ENCODE measurements at regions not wholly inside any gene's neighbourhood (a gene's known extent, or its start where the extent isn't known, plus 50 kb on each side); places are given as distances from the start of the nearest gene placed in this dataset.

DNA sequence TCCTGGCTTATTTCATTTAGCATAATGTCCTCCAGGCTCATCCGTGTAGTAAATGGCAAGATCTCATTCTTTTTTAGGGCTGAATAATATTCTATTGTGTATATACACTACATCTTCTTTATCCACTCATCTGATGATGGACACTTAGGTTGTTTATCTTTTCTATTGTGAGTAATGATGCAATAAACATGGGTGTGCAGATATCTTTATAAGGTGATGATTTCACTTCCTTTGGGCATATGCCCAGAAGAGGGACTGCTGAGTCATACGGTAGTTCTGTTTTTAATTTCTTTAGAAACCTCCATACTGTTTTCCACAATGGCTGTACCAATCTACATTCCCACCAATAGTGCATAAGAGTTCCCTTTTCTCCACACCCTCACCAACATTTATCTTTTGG is 317.6 kb upstream of the CNKSR2 start:
- no peaks in the 10 kb centered on the region for H3K36me3 ChIP-seq (replicated peaks; ENCODE audit: low read depth, low read length)
- no peak for TF ChIP-seq EZH2phosphoT487 (IDR thresholded peaks at IDR 0.05; ENCODE audit: low read depth)
- TF ChIP-seq, protein P1, sequence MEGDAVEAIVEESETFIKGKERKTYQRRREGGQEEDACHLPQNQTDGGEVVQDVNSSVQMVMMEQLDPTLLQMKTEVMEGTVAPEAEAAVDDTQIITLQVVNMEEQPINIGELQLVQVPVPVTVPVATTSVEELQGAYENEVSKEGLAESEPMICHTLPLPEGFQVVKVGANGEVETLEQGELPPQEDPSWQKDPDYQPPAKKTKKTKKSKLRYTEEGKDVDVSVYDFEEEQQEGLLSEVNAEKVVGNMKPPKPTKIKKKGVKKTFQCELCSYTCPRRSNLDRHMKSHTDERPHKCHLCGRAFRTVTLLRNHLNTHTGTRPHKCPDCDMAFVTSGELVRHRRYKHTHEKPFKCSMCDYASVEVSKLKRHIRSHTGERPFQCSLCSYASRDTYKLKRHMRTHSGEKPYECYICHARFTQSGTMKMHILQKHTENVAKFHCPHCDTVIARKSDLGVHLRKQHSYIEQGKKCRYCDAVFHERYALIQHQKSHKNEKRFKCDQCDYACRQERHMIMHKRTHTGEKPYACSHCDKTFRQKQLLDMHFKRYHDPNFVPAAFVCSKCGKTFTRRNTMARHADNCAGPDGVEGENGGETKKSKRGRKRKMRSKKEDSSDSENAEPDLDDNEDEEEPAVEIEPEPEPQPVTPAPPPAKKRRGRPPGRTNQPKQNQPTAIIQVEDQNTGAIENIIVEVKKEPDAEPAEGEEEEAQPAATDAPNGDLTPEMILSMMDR (IDR thresholded peaks at IDR 0.05; ENCODE audit: low read depth, low read length), result no peak
- H3K9me3 ChIP-seq (ENCODE audit: insufficient read depth, low read length), result no peaks in the 10 kb centered on the region
- H3K4me2 ChIP-seq (ENCODE audit: low read length), result no peak overlapping the region
- H3K27me3 ChIP-seq (ENCODE audit: low read depth, low read length), result no peaks in the 10 kb centered on the region
- H3K27ac ChIP-seq (ENCODE audit: low read length), result no peak overlapping the region
- no peak overlapping the region for H3K4me3 ChIP-seq (ENCODE audit: low read length)
- H2AFZ ChIP-seq (ENCODE audit: low read depth, low read length), result no peak overlapping the region
- H3K9ac ChIP-seq (ENCODE audit: low read length), result no peak overlapping the region
- H4K20me1 ChIP-seq (ENCODE audit: insufficient read depth, low read length), result no peaks in the 10 kb centered on the region
- 0 out of 2 replicates have a peak, but pooled peaks cover 2% of the 10 kb centered on the region for H3K4me1 ChIP-seq (ENCODE audit: low read length)
- H3K79me2 ChIP-seq (ENCODE audit: low read length), result no peaks in the 10 kb centered on the region

DNA sequence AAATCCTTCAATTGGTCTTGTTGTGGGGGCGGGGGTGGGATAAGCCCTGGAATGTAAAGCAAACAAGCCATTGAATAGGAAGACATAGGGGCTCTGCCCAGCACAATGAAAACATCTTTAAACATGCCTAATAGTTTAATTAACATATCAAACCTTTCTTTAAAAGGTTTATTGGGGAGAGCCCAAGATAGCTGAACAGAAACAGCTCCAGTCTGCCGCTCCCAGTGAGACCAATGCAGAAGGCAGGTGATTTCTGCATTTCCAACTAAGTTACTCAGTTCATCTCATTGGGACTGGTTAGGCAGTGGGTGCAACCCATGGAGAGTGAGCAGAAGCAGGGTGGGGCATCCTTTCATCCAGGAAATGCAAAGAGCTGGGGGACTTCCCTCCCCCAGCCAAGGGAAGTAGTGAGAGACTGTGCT is 327.2 kb upstream of the CNKSR2 start:
- Histone ChIP-seq H3K36me3 (replicated peaks; ENCODE audit: low read depth, low read length) (no peaks in the 10 kb centered on the region), H3K9ac (ENCODE audit: low read length) (no peak overlapping the region), H3K4me3 (ENCODE audit: low read length) (no peak overlapping the region), H3K4me2 (ENCODE audit: low read length) (no peak overlapping the region), H4K20me1 (ENCODE audit: insufficient read depth, low read length) (no peaks in the 10 kb centered on the region), H3K27ac (ENCODE audit: low read length) (no peak overlapping the region), H3K9me3 (ENCODE audit: insufficient read depth, low read length) (no peaks in the 10 kb centered on the region), H3K27me3 (ENCODE audit: low read depth, low read length) (no peaks in the 10 kb centered on the region), H2AFZ (ENCODE audit: low read depth, low read length) (no peak overlapping the region), H3K79me2 (ENCODE audit: low read length) (no peaks in the 10 kb centered on the region), H3K4me1 (ENCODE audit: low read length) (peaks cover 3% of the 10 kb centered on the region; the same call in 1 of the 2 replicates)
- no peak for TF ChIP-seq EZH2phosphoT487 (IDR thresholded peaks at IDR 0.05; ENCODE audit: low read depth)
- TF ChIP-seq, protein P1 (IDR thresholded peaks at IDR 0.05; ENCODE audit: low read depth, low read length), result no peak

DNA sequence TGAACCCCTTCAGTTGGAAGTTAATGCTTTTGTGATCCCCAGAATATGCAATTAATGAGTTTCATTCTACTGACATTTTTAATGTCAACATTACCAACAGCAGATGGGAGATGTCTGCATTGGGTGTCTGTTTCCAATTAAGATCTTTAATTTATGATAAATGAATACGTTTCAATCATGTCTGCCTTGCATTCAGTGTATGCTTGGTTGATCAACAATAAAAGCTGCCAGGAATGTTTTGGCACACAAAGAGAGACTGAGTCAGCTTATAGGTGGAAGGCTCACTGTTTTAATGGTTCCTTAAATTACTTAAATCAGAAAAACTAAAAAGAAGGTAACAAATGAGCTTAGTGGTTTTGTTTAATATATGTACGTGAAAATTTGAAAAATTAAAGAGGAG is 359.9 kb upstream of the CNKSR2 start:
- no peaks in the 10 kb centered on the region for H3K36me3 ChIP-seq (replicated peaks; ENCODE audit: low read depth, low read length)
- no peaks in the 10 kb centered on the region for H4K20me1 ChIP-seq (ENCODE audit: insufficient read depth, low read length)
- TF ChIP-seq, protein P1 (IDR thresholded peaks at IDR 0.05; ENCODE audit: low read depth, low read length), result no peak
- no peak for TF ChIP-seq EZH2phosphoT487 (IDR thresholded peaks at IDR 0.05; ENCODE audit: low read depth)
- no peak overlapping the region for H3K4me3 ChIP-seq (ENCODE audit: low read length)
- H3K9me3 ChIP-seq (ENCODE audit: insufficient read depth, low read length), result no peaks in the 10 kb centered on the region
- H3K9ac ChIP-seq (ENCODE audit: low read length), result no peak overlapping the region
- no peak overlapping the region for H3K27ac ChIP-seq (ENCODE audit: low read length)
- H3K27me3 ChIP-seq (ENCODE audit: low read depth, low read length), result no peaks in the 10 kb centered on the region
- H3K79me2 ChIP-seq (ENCODE audit: low read length), result no peaks in the 10 kb centered on the region
- no peaks in the 10 kb centered on the region for H3K4me1 ChIP-seq (ENCODE audit: low read length)
- H2AFZ ChIP-seq (ENCODE audit: low read depth, low read length), result no peak overlapping the region
- H3K4me2 ChIP-seq (ENCODE audit: low read length), result no peak overlapping the region

DNA sequence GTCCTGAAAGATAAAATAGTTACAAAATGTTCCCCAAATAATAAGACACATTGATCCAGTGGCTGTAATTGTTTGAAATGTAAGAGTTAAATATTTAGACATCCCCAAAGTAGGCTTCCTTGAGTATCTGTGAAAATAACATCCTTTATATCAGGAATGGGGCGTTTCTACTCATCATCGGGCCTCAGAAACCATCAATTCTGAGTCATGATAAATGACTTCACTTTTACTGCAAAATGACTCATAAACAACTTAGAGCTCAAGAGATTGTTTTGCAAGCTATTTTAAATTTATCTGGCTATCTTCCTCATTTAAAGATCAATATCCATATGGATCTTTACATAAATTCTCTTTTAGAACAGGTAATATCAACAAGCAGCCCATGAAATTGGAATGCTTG is 369.4 kb upstream of the CNKSR2 start:
- H3K27me3 ChIP-seq (ENCODE audit: low read depth, low read length), result no peaks in the 10 kb centered on the region
- no peak overlapping the region for H3K9ac ChIP-seq (ENCODE audit: low read length)
- TF ChIP-seq, protein P1 (IDR thresholded peaks at IDR 0.05; ENCODE audit: low read depth, low read length), result no peak
- TF ChIP-seq EZH2phosphoT487 (IDR thresholded peaks at IDR 0.05; ENCODE audit: low read depth), result no peak
- no peaks in the 10 kb centered on the region for H3K79me2 ChIP-seq (ENCODE audit: low read length)
- no peaks in the 10 kb centered on the region for H3K9me3 ChIP-seq (ENCODE audit: insufficient read depth, low read length)
- H3K4me2 ChIP-seq (ENCODE audit: low read length), result no peak overlapping the region
- no peaks in the 10 kb centered on the region for H3K4me1 ChIP-seq (ENCODE audit: low read length)
- H4K20me1 ChIP-seq (ENCODE audit: insufficient read depth, low read length), result no peaks in the 10 kb centered on the region
- H2AFZ ChIP-seq (ENCODE audit: low read depth, low read length), result no peak overlapping the region
- H3K36me3 ChIP-seq (replicated peaks; ENCODE audit: low read depth, low read length), result no peaks in the 10 kb centered on the region
- no peak overlapping the region for H3K4me3 ChIP-seq (ENCODE audit: low read length)
- no peak overlapping the region for H3K27ac ChIP-seq (ENCODE audit: low read length)
